GM21576 (cell line): ENCODE measurements at regions not wholly inside any gene's neighbourhood (a gene's known extent, or its start where the extent isn't known, plus 50 kb on each side); places are given as distances from the start of the nearest gene placed in this dataset.

ENCODE experiments used
- ATAC-seq: cut with Tn5 transposase; IDR thresholded peaks from one replicate; pipeline ENCODE4 v1.9.1; 2021; ENCODE audit warnings: mild to moderate bottlenecking, moderate library complexity; ENCODE audit not compliant: unreplicated experiment

DNA sequence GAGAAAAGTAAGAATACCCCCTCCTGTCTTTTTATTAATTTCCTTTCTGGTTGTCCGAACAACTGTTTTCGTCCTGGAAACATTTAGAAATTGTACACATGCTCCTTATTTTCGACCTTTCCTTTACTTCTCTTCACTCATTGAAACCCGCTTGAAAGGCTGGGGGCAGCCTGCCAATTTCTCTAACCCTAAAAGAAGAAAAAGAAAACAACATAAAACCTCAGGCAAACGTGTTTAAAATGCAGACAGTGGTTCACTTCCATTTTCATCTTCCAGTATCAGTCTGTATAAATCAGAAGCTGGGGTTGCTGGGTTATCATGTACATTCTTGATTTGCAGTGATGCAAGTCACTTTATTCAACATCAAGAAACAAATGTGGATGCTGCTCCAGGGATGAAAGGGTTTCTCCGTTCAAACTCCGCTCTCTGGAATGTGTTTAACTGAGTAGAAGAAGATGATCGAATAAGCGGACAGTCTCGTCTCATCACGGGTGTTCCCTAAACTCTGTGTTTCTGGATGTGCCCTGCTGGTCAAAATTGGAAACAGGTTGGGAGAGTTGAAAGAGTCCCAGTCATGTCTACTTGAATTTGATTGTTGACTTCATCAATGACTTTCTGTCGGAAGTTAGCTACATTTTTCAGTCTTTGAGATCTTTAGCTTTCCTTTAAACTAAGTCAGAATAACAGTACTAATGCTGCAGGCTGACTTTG is 1042.2 kb downstream of the BCL11B start:
- ATAC-seq: no peak

DNA sequence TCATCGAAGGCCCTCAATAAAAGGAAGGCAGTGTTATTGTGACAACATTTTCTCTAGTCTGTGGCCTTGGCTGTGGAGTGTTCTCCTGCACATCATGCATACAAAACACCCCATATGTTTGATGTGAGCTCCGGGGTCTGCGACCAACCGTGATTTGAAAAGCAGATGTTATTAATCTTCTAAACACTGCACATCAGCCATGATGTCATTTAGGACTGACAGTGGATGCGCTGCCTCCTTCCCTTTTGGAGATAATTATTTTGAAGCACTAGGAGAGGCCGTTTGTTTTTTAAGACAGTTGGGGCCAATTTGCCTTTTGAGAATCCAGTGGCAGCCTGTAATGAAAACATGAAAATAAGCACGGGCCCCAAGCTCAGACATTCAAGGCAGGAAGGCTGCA is 1041.6 kb downstream of the BCL11B start:
- ATAC-seq: no peak

DNA sequence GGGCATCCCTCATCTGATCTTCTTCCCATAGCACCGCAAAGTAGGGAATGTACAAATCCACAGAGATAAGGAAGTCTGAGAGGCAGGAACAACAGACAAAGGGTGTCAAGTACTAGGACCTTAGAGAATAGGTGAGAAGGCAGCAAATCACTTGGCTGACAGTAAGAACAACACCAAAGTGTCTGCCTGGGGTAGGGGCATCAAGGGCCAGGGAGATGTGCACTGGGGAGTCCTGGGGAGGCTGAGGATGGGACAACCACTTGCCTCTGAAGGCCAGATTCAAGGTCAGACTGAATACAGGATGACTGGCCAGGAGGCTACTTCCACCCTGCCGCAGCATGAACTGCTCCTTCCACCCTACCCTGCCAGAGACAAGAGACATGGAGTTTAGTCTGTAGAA is 1040.8 kb downstream of the BCL11B start:
- ATAC-seq: no peak

DNA sequence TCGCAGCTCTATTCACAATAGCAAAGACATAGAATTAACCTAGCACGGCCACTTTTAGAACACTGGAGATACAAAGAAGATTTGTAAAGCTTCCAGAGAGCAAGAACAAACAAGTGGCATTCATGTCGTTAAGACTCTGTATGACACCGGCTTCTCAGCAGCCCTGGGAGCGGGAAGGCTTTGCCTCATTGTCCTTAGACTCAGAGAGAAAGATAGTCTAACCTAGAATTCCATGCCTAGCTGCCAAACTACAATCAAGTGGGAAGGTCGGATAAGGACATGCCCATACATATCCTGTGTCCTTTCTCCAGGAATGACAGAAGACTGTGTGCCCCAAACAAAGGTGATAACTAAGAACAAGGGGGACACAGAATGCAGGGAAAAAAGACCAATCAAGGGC is 1038.3 kb downstream of the BCL11B start:
- no peak for ATAC-seq

DNA sequence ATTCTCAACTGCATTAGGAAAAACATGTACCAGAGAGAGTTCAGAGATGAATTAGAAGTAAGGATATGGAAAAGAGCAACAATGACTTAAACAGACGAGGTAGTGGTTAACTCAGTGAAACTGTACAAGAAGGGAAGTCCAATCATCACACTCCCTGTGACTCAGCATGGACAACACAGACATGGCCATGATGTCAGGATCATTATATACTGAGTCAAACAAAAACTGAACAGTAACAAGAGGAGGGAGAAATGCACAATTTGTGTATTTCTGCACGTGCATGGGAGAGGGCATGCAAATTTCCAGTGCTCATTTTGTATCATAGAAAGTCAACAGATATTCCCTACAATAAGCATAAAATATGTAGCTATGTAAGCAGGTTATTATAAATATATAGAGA is 1037.8 kb downstream of the BCL11B start:
- no peak for ATAC-seq

DNA sequence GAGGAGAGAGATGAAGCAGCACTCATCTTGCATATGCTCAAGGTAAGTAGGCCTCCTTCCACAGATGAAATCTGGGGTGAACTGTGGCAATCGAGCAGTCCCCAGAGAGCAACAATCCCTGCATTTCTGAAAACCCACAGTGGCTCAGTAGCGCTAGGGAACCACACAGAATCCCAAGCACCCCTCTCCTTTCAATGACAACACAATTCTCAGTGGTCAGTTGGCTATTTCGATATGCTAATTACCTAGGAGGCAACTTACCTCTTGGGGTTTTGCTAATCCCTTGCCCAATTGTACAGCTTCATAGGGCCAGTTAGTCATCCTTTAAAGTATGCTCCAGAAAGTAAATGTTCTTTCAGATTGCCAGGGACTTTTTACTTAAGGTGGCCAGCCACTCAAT is 1035.7 kb downstream of the BCL11B start:
- ATAC-seq: no peak

DNA sequence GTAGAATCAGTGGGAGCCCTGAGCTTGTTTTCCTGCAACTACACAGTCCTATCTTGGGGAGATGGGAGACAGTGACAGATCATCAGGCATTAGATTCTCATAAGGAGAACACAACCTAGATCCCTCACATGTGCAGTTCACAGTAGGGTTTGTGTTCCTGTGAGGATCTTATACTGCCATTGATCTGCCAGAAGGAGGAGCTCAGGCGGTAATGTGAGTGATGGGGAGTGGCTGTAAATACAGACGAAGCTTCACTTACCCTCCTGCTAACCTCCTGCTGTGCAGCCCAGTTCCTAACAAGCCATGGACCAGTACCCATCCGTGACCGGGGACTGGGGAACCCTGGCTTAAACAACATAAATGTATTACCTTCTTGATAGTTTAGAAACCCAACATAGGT is 1034.1 kb downstream of the BCL11B start:
- ATAC-seq: no peak

DNA sequence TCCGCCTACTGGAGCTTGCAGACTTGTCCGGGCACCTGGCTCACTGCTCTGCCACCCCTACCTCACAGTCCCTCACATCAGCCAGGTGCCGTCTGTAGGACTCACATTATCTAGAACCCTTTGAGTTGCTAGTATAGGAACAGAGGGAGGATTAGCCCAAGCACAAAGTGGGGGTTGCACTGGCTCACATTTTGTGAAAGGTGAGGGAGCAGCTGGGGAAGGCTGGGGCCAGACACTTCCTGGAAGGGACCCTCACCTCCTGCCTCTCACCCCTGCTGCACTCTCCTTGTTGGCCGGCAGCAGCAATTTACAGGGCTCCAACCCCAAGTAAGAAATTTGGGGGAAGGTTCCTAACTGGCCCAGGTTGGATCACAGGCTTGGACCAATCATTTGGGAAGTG is 1031.6 kb downstream of the BCL11B start:
- no peak for ATAC-seq

DNA sequence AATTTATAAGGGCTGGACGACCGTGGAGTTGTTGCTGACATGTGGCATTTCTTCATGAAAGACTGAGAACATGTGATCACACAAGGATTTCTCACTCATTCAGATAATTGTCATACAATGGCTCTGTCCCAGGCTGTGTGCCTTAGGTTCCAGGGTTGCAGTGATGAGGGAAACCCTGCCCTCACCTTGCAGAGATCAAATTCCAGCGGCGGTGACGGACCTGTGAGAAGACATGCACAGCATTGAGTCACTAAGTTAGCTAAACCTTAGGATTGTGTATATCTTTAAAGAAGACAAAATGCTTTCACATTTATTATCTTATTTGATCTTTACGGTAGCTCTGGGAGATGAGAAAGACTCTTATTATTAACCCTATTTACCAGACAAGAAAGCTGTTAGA is 1029.1 kb downstream of the BCL11B start:
- ATAC-seq: no peak

DNA sequence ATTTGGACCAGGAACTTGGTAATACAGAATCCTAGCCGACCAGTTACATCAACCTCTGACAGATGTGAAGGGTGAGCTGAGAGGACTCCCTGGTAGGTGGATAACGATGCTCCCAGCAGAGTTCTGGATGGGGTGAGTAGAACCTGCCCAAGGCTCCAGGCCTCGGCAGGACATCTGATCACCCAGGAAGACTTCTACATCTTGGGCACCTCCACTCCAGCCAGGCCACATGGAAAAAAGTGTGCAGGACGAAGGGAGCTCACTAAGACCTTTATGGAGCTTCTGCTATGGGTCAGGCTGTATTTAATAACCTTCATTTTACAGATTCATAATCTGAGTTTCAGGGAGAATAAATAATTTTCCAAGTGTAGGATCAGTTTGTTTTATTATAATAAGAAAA is 1028.7 kb downstream of the BCL11B start:
- ATAC-seq: no peak

DNA sequence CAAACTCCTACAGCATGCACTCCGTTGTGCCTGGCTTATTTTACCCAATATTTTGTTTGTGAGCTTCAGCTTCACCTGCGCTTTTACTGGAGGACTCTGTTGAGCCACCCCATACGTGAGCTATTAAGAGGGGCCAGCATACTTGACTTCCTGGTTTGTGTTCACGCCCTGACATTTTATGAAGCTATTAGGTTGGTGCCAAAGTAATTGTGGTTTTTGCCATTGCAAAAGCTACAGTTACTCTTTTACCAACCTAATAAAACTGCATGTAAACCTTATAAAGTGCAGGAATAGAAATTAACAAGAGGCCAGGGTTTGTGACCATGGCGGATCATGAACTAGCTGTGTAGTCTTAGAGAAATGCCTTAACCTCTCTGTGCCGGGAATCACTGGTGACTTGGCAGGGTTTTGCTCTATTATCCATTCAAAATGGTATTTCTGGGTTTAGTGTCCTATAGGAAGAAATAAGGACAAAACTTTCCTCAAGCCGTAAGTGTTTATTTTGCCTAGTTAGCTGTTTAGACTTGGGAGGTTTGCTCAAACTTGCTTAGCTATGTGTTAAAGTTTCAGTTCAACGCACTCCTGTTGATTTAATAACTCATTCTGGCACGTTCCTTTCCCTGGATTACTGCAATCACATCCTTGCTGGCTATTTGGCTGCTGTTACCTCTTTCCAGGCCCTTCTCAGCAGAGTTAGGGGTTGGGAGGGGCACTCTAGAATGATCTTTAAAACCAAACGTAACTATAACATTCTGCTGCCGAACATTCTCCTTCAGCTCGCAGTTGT is 1027.6 kb downstream of the BCL11B start:
- no peak for ATAC-seq

DNA sequence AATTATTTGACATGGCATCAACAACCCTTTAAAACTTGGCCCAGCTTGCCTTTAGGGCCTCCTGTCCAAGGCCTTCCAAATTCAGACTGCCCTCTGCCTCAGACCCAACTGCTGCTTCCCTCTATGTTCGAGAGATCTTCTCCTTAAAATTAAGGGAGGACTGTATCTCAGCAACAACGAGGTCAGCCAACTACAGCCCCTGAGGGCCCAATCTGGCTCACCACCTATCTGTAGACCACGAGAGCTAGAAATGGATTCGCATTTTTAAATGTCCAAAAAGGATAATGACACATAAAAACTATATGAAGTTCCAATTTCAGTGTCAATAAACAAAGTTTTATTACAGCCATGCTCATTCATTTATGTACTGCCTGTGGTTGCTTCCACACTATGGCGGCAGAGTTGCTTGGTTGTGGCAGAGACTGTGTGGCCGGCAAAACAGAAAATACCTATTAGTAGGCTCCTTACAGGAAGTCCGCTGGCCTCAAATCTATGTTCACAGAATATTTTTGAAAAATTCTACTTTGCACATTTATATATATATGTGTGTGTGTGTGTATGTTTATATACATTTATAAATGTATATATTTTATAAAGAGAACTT is 1026.9 kb downstream of the BCL11B start:
- ATAC-seq: no peak

DNA sequence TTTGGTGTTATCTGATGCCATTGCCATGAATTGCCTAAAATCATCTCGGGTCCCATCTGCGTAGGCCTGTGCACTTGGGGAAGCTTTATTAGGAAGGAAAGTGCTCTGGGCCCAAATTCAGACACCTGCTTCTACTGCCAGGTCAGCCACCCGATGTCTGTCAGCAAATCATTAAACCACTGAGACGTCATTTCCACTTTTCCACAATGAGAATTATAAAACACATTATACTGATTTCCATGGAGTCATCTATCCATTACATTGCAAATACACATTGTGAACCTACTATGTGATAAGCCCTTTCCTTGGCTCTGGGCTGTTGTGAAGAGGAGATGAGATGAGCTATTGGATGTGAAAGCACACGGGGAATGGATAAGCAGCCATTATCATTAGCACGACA is 1022.9 kb downstream of the BCL11B start:
- no peak for ATAC-seq

DNA sequence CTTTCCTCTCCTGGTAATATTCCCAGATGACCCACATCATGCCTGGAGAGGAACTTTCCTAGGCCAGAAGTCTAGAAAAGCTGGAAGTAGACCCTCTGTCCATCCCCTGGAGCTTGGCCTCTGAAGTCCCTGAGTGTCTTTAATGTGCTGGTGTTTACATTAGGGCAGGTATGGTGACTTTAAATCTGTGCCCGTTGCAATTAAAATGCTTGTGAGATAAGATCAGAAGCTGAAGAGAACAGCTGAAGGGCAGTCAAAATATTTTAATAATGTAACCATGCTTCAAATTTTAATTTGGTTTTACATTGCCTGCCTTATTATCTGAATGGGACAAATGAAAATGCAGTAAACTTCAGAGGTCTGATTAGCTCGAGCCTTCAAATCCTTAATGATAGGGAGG is 1022.5 kb downstream of the BCL11B start:
- ATAC-seq: no peak

DNA sequence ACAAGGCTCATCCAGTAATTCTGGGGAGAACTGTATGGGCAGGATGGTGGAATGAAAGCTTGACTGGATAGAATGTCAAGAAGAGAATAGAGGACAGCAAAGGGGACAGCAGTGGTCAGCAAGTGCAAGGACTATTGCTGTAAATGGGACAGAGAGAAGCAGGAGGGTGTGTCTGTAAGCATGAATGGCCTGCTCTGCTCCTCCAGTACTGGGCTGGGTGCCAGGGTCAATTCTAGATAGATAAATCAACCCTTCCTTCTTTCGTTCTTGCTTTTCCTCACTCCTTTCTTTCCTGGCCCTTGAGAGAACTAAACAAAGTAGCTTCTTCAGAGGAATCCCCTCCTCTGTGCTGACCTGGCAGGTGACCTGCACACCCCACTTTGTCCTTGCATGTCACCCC is 1019.2 kb downstream of the BCL11B start:
- no peak for ATAC-seq

DNA sequence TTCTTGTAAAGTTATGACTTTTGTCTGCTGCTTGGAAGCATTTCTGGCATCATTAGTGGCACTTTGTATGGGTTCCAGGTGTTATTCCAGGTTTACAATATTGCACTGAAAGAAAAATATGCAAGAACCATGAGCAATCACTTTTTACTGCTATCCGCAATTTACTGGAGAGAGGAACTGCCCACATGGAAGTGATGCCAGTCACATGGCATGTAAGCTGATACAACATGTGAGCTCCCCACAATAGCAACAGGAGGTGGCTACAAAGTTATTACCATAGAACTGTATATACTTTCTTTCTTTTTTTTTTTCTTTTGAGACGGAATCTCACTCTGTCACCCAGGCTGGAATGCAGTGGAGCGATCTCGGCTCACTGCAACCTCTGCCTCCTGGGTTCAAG is 1012.1 kb downstream of the BCL11B start:
- no peak for ATAC-seq

DNA sequence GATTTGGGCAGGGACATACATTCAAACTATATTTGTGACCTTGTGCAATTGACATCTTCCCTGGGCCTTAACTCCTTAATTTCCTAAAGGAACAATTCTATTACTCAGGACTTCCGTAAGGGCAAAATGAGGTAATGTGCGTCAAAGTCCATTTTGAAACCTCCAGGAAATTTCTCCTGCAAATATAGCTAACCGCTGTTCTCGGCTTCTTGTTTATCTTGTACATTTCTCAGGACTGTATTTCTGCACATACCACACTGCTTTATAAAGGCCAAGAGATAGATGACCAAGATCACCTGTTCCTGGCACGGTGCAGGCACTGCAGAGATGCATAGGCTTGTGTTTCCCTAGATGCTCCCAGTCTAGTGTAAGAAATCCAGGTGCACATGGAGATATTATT is 1009.4 kb downstream of the BCL11B start:
- ATAC-seq: no peak

DNA sequence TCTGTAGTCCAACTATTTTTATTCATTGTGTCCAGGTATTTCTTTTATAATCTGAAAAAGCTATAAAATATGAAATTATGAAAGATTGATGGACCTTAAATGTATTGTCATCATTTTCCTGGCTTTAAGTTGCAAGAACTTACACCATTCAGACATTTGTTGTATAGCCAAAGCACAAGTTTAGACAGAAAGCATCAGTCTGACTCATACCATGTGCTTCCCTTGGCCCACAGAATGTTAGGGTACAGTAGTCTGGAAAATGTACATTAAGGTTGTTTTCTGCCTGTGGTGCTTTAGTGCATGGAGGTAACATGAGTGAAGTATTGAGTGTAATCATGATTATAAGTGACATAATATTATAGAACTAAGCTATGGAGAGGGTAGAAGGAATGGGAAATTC is 1002.5 kb downstream of the BCL11B start:
- ATAC-seq: no peak

DNA sequence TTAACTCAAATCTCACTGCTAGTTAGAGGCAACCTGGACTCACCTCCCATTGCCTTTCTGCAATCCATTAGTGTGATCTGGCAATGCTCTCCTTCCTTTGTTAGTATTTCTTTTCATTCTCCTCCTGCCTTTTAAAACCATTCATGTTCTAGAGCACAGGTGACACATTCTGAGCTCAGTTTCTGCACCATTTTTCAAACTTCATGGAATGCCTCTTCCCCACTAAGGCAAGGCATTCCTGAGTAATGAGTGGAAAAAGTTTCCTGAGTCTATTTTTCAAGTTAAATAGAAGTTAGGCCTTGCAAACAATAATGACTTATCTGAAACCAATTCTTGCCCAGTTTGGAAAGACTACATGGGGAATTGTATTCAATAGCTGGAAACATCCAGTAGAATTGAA is 1001.8 kb downstream of the BCL11B start:
- ATAC-seq: no peak

DNA sequence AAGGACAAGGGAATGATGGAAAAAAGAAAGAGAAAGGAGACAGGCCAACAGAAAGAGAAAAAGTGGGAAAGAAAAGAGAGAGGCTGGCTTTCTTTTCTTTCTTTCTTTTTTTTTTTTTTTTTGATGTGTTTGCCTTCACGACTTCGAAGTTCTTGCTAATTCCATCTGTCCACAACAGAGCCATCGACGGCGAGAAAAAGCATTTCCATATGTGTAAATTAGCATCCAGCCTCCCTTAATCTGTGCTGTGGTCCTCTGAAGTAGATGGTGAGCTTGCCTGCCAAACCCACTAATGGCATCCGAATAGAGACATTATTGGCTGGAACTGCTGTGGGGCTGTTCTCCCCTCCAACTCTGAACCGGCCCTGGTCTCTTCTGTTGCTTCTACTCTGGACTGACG is 997.4 kb downstream of the BCL11B start:
- ATAC-seq: no peak

DNA sequence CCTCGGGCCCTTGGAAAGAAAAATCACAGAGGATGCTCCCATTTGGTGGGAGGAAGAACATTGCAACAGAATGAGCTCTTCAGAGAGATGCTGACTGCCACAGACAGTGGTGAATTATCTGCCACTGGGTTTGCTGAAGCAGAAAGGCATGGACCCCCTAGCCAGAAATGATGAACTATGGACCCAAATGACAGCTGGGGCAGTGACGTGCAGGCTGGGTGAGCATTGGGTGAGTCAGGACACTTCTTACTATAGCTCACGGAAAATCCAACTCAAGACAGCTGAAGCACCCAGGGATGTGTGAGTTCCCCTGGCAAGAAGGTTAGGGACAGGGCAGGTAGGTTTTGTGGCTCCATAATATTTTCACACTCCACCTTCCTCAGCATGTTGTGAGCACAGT is 993.2 kb downstream of the BCL11B start:
- ATAC-seq: no peak

DNA sequence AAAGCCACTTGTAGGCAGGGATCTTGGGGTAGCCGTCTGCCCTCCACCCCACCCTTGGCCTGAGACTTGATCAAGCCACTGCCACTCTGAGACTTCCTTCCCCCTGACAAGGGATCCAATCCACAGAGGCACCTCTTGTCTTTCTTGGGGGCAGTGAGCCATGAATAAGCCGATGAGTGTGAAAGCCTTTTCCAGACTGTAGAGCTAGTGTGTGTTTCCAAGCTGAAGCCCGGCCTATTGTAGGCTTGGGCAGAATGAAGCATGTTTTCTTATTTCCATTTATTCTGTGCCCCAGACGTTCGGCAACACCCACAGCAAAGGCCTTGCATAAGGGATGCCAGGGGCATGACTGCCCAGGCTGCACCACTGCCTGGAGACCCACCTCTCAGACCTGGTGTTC is 991.6 kb downstream of the BCL11B start:
- no peak for ATAC-seq
